HEK293T (cell line): ENCODE measurements at regions not wholly inside any gene's neighbourhood (a gene's known extent, or its start where the extent isn't known, plus 50 kb on each side); places are given as distances from the start of the nearest gene placed in this dataset.

Experiments used
- ARNT ChIP-seq: fragments of 450-650 bp; IDR thresholded peaks from 2 replicates; pipeline ENCODE4 v1.6.1; 2017; ENCODE audit warnings: mild to moderate bottlenecking
- CTBP1 ChIP-seq: fragments of 450-650 bp; IDR thresholded peaks from 2 replicates; pipeline ENCODE4 v1.6.1; 2016; ENCODE audit warnings: borderline replicate concordance
- FOXK2 ChIP-seq: fragments of 450-650 bp; IDR thresholded peaks from 2 replicates; pipeline ENCODE4 v1.6.1; 2016; ENCODE audit warnings: mild to moderate bottlenecking
- FOXM1 ChIP-seq: fragments of 450-650 bp; IDR thresholded peaks from 2 replicates; pipeline ENCODE4 v1.6.1; 2017; ENCODE audit warnings: mild to moderate bottlenecking, borderline replicate concordance
- L3MBTL2 ChIP-seq: fragments of 450-650 bp; conservative IDR thresholded peaks from 2 replicates; pipeline ENCODE4 v1.6.1; 2016; ENCODE audit warnings: mild to moderate bottlenecking
- LEF1 ChIP-seq: fragments of 450-650 bp; IDR thresholded peaks from 2 replicates; pipeline ENCODE4 v1.6.1; 2017; ENCODE audit warnings: mild to moderate bottlenecking, borderline replicate concordance
- NFRKB ChIP-seq: fragments of 450-650 bp; IDR thresholded peaks from 2 replicates; pipeline ENCODE4 v1.6.1; 2016; ENCODE audit warnings: mild to moderate bottlenecking, moderate library complexity
- SP1 ChIP-seq: fragments of 450-650 bp; IDR thresholded peaks from 2 replicates; pipeline ENCODE4 v1.6.1; 2017
- SUZ12 ChIP-seq: fragments of 450-650 bp; IDR thresholded peaks from 2 replicates; pipeline ENCODE4 v1.6.1; 2016; ENCODE audit warnings: mild to moderate bottlenecking
- TARDBP ChIP-seq: fragments of 450-650 bp; IDR thresholded peaks from 2 replicates; pipeline ENCODE4 v1.6.1; 2016
- TF ChIP-seq, protein P1 (sequence below): fragments of 450-650 bp; IDR thresholded peaks from 2 replicates; pipeline ENCODE4 v1.6.1; 2016

DNA sequence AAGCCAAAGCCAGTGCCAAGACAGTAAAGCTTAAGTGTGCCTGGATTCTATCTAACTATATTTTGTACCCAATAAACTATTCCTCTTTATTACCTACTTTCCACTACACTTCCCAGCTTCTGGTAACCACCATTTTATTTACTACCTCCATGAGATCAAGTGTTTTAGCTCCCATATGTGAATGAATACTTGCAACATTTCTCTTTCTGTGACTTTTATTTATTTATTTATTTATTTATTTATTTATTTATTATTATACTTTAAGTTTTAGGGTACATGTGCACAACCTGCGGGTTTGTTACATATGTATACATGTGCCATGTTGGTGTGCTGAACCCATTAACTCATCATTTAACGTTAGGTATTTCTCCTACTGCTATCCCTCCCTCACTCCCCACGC, 582.1 kb downstream of the AMY1C start:
- no peak for TF ChIP-seq ARNT
- TF ChIP-seq NFRKB = no peak
- no peak for TF ChIP-seq FOXM1
- no peak for TF ChIP-seq SP1
- TF ChIP-seq L3MBTL2 = no peak
- TF ChIP-seq TARDBP = no peak
- TF ChIP-seq FOXK2 = no peak
- TF ChIP-seq SUZ12 = no peak
- TF ChIP-seq LEF1 = no peak
- TF ChIP-seq, protein P1, sequence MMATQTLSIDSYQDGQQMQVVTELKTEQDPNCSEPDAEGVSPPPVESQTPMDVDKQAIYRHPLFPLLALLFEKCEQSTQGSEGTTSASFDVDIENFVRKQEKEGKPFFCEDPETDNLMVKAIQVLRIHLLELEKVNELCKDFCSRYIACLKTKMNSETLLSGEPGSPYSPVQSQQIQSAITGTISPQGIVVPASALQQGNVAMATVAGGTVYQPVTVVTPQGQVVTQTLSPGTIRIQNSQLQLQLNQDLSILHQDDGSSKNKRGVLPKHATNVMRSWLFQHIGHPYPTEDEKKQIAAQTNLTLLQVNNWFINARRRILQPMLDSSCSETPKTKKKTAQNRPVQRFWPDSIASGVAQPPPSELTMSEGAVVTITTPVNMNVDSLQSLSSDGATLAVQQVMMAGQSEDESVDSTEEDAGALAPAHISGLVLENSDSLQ = no peak
- TF ChIP-seq CTBP1 = no peak
